ENCODE measurements at regions not wholly inside any gene's neighbourhood (a gene's known extent, or its start where the extent isn't known, plus 50 kb on each side); places are given as distances from the start of the nearest gene placed in this dataset.
"Not testable (repeated sequence)": the region's sequence is repeated elsewhere in the genome, so short reads cannot be mapped to it uniquely, and the experiment has no call there.

GRCh38 chr5:97234380-97234779, 51.3 kb upstream of the RIOK2 start:
- not testable (repeated sequence) for DNase-seq

DNA sequence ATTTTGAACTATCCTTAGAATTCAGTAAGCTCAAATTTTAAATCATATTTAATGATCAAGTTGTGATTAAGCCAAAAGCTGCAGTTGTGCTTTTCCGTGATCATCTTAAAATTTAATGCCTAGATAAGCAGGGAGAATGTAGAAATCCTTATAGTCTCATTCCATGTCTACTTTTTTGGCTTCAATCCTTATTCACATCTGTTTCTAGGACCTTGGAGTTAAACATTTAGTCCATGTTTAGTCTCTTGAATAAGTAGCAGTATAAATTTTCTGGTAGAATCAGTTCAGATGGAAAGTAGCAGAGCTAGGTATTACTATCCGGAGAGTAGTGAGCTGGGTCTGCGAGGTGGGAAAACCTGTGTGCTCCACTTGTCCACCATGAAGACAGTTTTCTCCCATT, 59.3 kb upstream of the RIOK2 start:
- no peak for DNase-seq

- no peak for DNase-seq
These were observed 60.3 kb upstream of the RIOK2 start for GRCh38 chr5:97243353-97243752.

GRCh38 chr5:97245386-97245785, 62.3 kb upstream of the RIOK2 start:
- no peak for DNase-seq

- DNase-seq: no peak
These were observed 67.1 kb upstream of the RIOK2 start for GRCh38 chr5:97250113-97250512.

GRCh38 chr5:97266076-97266475, 83.0 kb upstream of the RIOK2 start:
- no peak for DNase-seq

- no peak for DNase-seq
These were observed 83.5 kb upstream of the RIOK2 start for GRCh38 chr5:97266576-97266975.

GRCh38 chr5:97267767-97268166, 84.7 kb upstream of the RIOK2 start:
- DNase-seq: no peak

DNA sequence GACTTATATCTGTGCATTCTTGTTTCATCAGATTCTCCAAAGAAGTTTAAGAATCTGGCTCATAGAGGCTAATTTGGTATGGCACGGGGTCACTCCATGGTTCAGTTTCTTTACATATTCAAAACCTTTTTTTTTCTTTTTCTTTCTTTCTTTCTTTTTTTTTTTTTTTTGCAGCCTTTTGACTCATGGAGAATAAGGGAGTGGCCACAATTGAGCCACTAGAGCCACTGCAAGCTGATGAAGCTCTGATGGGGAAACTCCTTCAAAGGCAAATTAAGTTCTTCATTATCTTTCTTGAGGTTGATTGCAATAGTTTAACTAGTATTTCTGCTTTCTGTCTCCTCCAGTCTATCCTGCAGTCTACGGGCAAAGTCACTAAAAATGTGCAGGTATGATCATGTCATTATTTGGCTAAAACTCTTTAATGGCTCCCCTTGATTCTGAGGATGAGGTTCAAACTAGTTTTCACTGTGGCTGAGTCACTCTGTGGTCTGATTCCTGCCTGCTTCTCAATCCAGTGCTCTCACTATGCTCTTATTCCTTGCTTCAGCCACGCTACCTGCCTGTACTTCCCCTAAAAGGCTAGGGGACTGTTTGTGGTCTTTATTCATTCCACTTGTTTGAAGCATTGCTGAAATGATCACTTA, 93.5 kb upstream of the RIOK2 start:
- no peak for DNase-seq

- no peak for DNase-seq
These were observed 98.2 kb upstream of the RIOK2 start for GRCh38 chr5:97281257-97281656.

DNA sequence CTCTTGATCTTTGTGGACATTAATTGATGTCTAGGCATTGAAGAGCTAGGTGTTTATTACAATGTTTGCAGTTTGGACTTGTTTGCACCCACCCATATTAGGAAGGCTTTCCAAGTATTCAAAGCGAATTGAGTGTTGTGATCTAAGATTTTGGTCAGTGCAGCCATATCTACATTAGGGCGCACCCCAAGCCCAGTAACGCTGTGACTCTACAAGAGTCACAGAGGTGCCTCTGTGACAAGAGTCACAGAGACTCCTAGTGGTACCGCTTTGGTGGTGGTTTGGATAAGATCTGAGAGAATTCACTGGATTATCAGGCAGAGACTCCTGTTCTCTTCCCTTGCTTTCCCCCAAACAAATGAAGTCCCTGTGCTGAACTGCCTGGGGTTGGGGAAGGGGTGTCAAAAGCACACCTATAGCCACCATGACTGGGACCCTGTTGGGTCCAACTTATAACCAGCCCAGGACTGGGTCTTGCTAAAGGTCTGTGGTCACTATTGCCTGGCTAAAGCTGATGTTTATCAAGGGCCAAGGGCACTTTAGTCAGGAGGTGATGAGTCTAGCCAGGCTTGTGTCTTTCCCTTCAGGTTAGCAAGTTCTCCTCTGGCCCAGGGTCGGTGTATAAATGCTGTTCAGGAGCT, 114.1 kb upstream of the RIOK2 start:
- DNase-seq: no peak

GRCh38 chr5:97297704-97298091, 114.7 kb upstream of the RIOK2 start:
- no peak for DNase-seq

DNA sequence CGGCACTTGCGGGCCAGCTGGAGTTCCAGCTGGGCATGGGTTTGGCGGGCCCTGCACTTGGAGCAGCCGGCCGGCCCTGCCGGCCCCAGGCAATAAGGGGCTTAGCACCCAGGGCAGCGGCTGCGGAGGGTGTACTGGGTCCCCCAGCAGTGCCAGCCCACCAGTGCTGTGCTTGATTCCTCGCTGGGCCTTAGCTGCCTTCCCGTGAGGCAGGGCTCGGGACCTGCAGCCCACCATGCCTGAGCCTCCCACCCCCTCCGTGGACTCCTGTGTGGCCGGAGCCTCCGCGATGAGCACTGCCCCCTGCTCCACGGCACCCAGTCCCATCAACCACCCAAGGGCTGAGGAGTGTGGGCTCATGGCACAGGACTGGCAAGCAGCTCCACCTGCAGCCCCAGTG, 118.1 kb upstream of the RIOK2 start:
- DNase-seq: not testable (repeated sequence)

GRCh38 chr5:97338729-97339128, 155.7 kb upstream of the RIOK2 start:
- no peak for DNase-seq

DNA sequence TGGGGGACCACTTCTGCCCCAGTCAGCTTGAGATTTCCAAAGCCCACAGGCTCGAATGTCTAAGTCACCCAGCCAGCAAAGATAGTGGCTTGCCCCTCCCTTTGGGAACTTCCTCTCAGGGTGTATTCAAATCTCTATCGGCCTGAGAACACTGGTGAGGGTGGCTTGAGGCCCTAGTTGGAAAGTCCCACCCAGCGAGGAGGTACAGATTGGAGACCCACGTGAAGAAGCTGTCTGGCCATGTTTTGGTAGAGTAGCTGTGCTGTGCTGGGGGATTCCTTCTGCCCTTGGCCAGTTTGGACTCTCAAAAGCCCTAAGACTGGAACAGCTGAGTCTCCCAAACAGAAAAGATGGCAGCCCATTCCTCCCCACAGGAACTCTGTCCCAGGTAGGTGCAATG, 172.7 kb upstream of the RIOK2 start:
- no peak for DNase-seq

DNA sequence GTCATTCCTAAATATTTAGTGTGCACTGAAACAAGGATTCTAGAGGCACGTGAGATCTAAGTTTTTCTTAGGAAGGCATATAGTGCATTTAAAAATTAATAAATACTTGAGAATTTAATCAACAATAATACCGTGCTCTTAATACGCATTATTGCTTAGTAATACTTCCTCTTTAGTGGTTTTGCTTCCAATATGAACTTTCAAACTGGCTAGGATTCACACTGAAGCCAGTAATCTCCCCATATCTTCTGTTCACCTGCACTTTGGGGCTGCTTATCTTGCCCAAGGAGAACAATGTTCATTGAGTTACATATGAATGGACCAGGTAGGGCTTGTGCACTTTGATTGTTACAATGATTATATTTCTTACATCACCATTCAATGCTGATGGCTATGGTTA, 180.5 kb upstream of the RIOK2 start:
- no peak for DNase-seq

DNA sequence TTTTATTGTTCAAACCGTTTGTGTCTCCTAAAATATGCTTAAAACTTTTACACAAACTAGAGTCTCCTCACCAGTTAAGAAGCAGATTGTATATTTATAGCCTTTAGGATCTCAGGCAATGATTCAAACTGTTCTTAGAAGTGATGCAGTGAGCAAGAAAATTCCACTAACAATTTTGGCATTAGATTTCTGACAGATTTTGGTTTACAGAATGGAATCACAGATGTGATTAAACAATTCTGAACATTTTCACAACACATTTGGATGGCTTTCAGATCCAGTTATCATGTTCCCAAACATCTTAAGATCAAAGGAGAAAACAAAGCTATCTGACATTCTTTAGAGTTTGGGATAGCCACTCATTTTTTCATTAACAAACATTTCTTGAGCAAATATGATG, 181.7 kb upstream of the RIOK2 start:
- no peak for DNase-seq

- no peak for DNase-seq
These were observed 182.3 kb upstream of the RIOK2 start for GRCh38 chr5:97365163-97365845.

DNA sequence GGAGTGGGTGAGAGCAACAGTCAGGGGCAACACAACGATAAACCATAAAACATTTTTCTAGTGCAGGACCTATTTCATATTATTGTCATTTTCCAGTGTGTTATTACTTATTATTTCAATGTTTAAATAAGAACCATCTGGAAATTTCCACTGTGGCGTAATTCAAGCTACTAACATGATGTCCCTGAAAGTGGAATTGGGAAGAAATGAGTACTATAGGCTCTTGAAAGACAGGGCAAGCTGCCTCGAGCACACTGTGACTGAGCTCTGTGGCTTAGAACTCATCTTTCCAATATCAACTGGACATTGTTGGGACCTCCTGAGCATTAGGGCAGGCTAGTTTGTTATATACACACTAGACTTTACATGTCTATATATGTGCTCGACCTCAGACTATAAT, 182.9 kb upstream of the RIOK2 start:
- no peak for DNase-seq

GRCh38 chr5:97375959-97376358, 192.9 kb upstream of the RIOK2 start:
- no peak for DNase-seq

DNA sequence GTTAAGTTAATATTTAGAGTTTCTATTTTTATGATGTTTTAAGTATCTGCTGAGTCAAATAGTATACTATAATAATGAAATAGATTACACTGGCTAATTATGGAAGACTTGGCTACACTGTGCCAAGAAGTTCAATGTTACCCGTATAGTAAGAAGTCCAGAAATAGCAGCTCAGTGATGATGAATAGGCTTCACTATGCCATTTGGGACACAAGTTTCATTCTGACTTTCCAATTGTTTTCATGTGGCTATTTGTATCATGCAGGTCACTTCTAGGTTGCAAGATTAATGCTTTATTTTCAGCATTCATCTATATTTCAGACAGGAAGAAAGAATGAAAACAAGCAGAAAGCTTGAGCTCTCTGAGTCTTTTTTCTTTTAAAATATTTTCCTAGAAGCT, 194.5 kb upstream of the RIOK2 start:
- no peak for DNase-seq

DNA sequence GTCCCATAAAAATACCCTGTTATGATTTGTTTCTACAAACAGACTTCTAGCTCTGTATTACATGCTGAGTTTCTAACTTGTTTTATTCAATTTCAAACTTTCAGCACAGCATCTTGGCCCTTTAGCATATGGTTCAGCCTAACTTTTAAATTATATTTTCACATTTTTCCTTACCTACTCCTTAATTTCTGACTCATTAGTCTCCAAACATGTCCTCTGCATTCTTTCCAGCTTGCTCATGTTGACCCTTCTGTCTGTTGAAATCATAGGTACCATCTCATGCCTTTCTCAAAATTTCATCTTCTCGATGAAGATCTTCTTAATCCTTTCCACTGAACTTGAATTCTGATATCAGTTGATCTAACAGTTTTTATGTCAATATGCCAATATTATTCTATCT, 200.9 kb upstream of the RIOK2 start:
- DNase-seq: no peak

DNA sequence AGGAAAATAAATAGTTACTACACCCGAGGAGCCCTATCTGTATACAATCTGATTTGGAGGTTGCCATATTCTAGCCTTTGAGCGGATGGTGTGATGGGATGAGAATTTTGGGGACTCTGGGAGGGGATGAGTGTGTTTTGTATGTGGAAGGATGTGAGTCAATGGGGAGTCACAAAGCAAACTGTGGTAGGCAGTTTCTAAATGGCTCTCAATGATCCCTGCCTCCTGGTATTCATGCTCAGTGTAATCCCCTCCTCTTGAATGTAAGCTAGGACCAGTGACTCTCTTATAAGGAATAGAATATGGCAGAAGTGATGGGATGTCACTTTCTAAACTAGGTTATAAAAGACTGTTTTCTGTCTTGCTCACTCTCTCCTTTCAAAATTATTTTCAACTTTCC, 205.7 kb upstream of the RIOK2 start:
- DNase-seq: no peak

GRCh38 chr5:97400537-97400936, 217.5 kb upstream of the RIOK2 start:
- no peak for DNase-seq

- DNase-seq: no peak
These were observed 222.9 kb upstream of the RIOK2 start for GRCh38 chr5:97405941-97406340.

Measured in SIG-M5 (cell line).